IMR-90 (cell line): ENCODE measurements at regions not wholly inside any gene's neighbourhood (a gene's known extent, or its start where the extent isn't known, plus 50 kb on each side); places are given as distances from the start of the nearest gene placed in this dataset.

Experiments
- ATAC-seq: fragments of 200-7000 bp; cut with Tn5 transposase; 2 replicates; pipeline ENCODE4 v1.9.1; 2020; ENCODE audit warnings: low read depth, mild to moderate bottlenecking, moderate library complexity
- BruUV-seq: library from RNA; stranded (reverse); fragments of 400-500 nt; replicated peaks from 2 replicates; lab custom pipeline; 2021; lab: Mats Ljungman, UMichigan
- CTCF ChIA-PET: fragments of 300-600 bp; formaldehyde crosslinking; extraction: SDS; loops from one replicate; lab custom pipeline; 2021; ENCODE audit warnings: antibody characterized with exemption; lab: Yijun Ruan, JAX
- POLR2A ChIA-PET: fragments of 300-600 bp; sonication (Branson Sonifier 250); formaldehyde crosslinking; loops from one replicate; lab custom pipeline; 2022; ENCODE audit warnings: antibody characterized with exemption; ENCODE audit not compliant: unreplicated experiment; lab: Charles Lee
- DNase-seq: peaks from one replicate; pipeline ENCODE4 v3.0.0; 2013
- H2AFZ ChIP-seq: replicated peaks from 2 replicates; pipeline ENCODE3; 2013; ENCODE audit warnings: low read length, mild to moderate bottlenecking; ENCODE audit not compliant: poor library complexity
- H2AK5ac ChIP-seq: 2 replicates; pipeline ENCODE4 v1.6.1; 2013; ENCODE audit warnings: low read depth, low read length, inconsistent platforms
- H2AK9ac ChIP-seq: replicated peaks from 2 replicates; pipeline ENCODE3; 2013; ENCODE audit warnings: mild to moderate bottlenecking, low read depth, low read length, moderate library complexity; ENCODE audit not compliant: poor library complexity
- H2BK120ac ChIP-seq: 2 replicates; pipeline ENCODE4 v1.6.1; 2013; ENCODE audit warnings: low read depth, low read length, inconsistent platforms
- H2BK15ac ChIP-seq: 3 replicates; pipeline ENCODE4 v1.6.1; 2013; ENCODE audit warnings: low read depth, low read length, inconsistent platforms
- H2BK20ac ChIP-seq: 2 replicates; pipeline ENCODE4 v1.6.1; 2013; ENCODE audit warnings: low read depth, mild to moderate bottlenecking, inconsistent platforms, low read length, moderate library complexity
- H2BK5ac ChIP-seq: 2 replicates; pipeline ENCODE4 v1.6.1; 2013; ENCODE audit warnings: mild to moderate bottlenecking, low read depth, low read length, inconsistent platforms; ENCODE audit not compliant: poor library complexity, severe bottlenecking
- H3K14ac ChIP-seq: replicated peaks from 2 replicates; pipeline ENCODE4 v1.6.1; 2013; ENCODE audit warnings: low read depth, low read length, inconsistent platforms
- H3K18ac ChIP-seq: 2 replicates; pipeline ENCODE4 v1.6.1; 2013; ENCODE audit warnings: low read depth, low read length, control low read depth
- H3K23ac ChIP-seq: 2 replicates; pipeline ENCODE4 v1.6.1; 2013; ENCODE audit warnings: low read depth, low read length, inconsistent platforms
- H3K27ac ChIP-seq: 2 replicates; pipeline ENCODE4 v1.5.1; 2013; ENCODE audit warnings: mild to moderate bottlenecking, control low read depth, low read length; ENCODE audit not compliant: insufficient read depth
- H3K27me3 ChIP-seq: 2 replicates; pipeline ENCODE4 v1.6.1; 2013; ENCODE audit warnings: low read length; ENCODE audit not compliant: control insufficient read depth, insufficient read depth
- H3K36me3 ChIP-seq: 2 replicates; pipeline ENCODE4 v1.6.1; 2013; ENCODE audit warnings: low read length, mixed read lengths; ENCODE audit not compliant: control insufficient read depth, insufficient read depth
- H3K4ac ChIP-seq: 2 replicates; pipeline ENCODE4 v1.6.1; 2013; ENCODE audit warnings: low read depth, low read length, inconsistent platforms
- H3K4me1 ChIP-seq: 2 replicates; pipeline ENCODE4 v1.6.1; 2013; ENCODE audit warnings: low read length, mixed read lengths; ENCODE audit not compliant: control insufficient read depth, insufficient read depth
- H3K4me2 ChIP-seq: 2 replicates; pipeline ENCODE4 v1.6.1; 2013; ENCODE audit warnings: low read depth, mild to moderate bottlenecking, control low read depth, low read length, moderate library complexity
- H3K4me3 ChIP-seq: 2 replicates; pipeline ENCODE4 v1.5.1; 2013; ENCODE audit warnings: low read depth, mild to moderate bottlenecking, control low read depth, low read length, moderate library complexity; ENCODE audit not compliant: insufficient read depth
- H3K56ac ChIP-seq: 2 replicates; pipeline ENCODE4 v1.6.1; 2013; ENCODE audit warnings: low read length, inconsistent platforms; ENCODE audit not compliant: insufficient read depth; ENCODE audit errors: extremely low read depth
- H3K79me1 ChIP-seq, 2 experiments: 2 replicates each; pipeline ENCODE4 v1.6.1; 2013; ENCODE audit warnings: low read length in 2 of 2, inconsistent platforms in 1 of 2, low read depth in 1 of 2
- H3K9ac ChIP-seq: 2 replicates; pipeline ENCODE4 v1.6.1; 2013; ENCODE audit warnings: low read depth, low read length, control low read depth
- H3K9me1 ChIP-seq: 2 replicates; pipeline ENCODE4 v1.6.1; 2013; ENCODE audit warnings: low read length, inconsistent platforms; ENCODE audit not compliant: insufficient read depth
- H3K9me3 ChIP-seq: 2 replicates; pipeline ENCODE4 v1.6.1; 2013; ENCODE audit warnings: low read length; ENCODE audit not compliant: control insufficient read depth, insufficient read depth
- H4K20me1 ChIP-seq: 2 replicates; pipeline ENCODE4 v1.6.1; 2013; ENCODE audit warnings: low read length, inconsistent platforms; ENCODE audit not compliant: insufficient read depth
- H4K5ac ChIP-seq: 2 replicates; pipeline ENCODE4 v1.6.1; 2013; ENCODE audit warnings: mild to moderate bottlenecking, low read depth, low read length, control low read depth
- H4K8ac ChIP-seq, 2 experiments: 2 replicates each; pipeline ENCODE4 v1.6.1; 2013; ENCODE audit warnings: low read depth in 2 of 2, low read length in 2 of 2, control low read depth in 1 of 2, inconsistent platforms in 1 of 2
- H4K91ac ChIP-seq: 2 replicates; pipeline ENCODE4 v1.6.1; 2013; ENCODE audit warnings: low read depth, low read length, inconsistent platforms; ENCODE audit not compliant: insufficient read depth
- CEBPB ChIP-seq: IDR thresholded peaks from 2 replicates; pipeline ENCODE4 v1.6.1; 2012; ENCODE audit warnings: low read depth, low read length, improper control_type of control experiment
- CHD1 ChIP-seq: IDR thresholded peaks from 2 replicates; pipeline ENCODE4 v1.6.1; 2012; ENCODE audit warnings: low read depth, low read length, improper control_type of control experiment
- FOS ChIP-seq: fragments of 150-350 bp; IDR thresholded peaks from 2 replicates; pipeline ENCODE4 v1.6.1; 2016; ENCODE audit warnings: low read depth, low read length
- MAFK ChIP-seq: IDR thresholded peaks from 2 replicates; pipeline ENCODE4 v1.6.1; 2012; ENCODE audit warnings: low read depth, low read length, improper control_type of control experiment
- MAZ ChIP-seq: IDR thresholded peaks from 2 replicates; pipeline ENCODE4 v1.6.1; 2012; ENCODE audit warnings: low read depth, mild to moderate bottlenecking, low read length, improper control_type of control experiment, moderate library complexity, borderline replicate concordance
- MXI1 ChIP-seq: IDR thresholded peaks from 2 replicates; pipeline ENCODE4 v1.6.1; 2012; ENCODE audit warnings: low read depth, mild to moderate bottlenecking, low read length, moderate library complexity, borderline replicate concordance
- NFE2L2 ChIP-seq: fragments of 150-350 bp; IDR thresholded peaks from 2 replicates; pipeline ENCODE4 v1.6.1; 2016; ENCODE audit warnings: low read depth, mild to moderate bottlenecking, low read length
- POLR2A ChIP-seq: IDR thresholded peaks from 2 replicates; pipeline ENCODE4 v1.6.1; 2012; ENCODE audit warnings: mild to moderate bottlenecking, low read depth, low read length
- RAD21 ChIP-seq: IDR thresholded peaks from 2 replicates; pipeline ENCODE4 v1.6.1; 2012; ENCODE audit warnings: low read length, improper control_type of control experiment
- RCOR1 ChIP-seq: IDR thresholded peaks from 2 replicates; pipeline ENCODE4 v1.6.1; 2012; ENCODE audit warnings: mild to moderate bottlenecking, low read length, improper control_type of control experiment; ENCODE audit not compliant: insufficient replicate concordance
- RFX5 ChIP-seq: IDR thresholded peaks from 2 replicates; pipeline ENCODE4 v1.8.0; 2012; ENCODE audit warnings: low read depth, mild to moderate bottlenecking, low read length, moderate library complexity
- SMC3 ChIP-seq: fragments of 150-350 bp; IDR thresholded peaks from 2 replicates; pipeline ENCODE4 v1.6.1; 2016; ENCODE audit warnings: low read depth, mild to moderate bottlenecking, antibody characterized with exemption, low read length, moderate library complexity
- WGBS, 2 experiments: methylation state at CpG; one replicate each; pipeline versions ENCODE4 v1.1.5 to v1.1.7; 2013; ENCODE audit warnings: missing lambda C conversion rate in 2 of 2; ENCODE audit not compliant: insufficient read length in 1 of 2; ENCODE audit errors: extremely low coverage in 2 of 2; 5-methylcytosine and 5-hydroxymethylcytosine counted together
- dilution Hi-C: fragments of 300-500 bp; cut with HindIII; formaldehyde crosslinking; loops from one replicate; pipeline ENCODE4 v1.14.3; 2018; ENCODE audit warnings: low sequenced_read_pairs; ENCODE audit not compliant: unreplicated experiment
- in situ Hi-C: fragments of 300-500 bp; cut with MboI; formaldehyde crosslinking; loops from 3 replicates; pipeline ENCODE4 v1.14.3; 2019; ENCODE audit warnings: low sequenced_read_pairs, inconsistent platforms, mixed read lengths
- intact Hi-C: fragments of 100-400 bp; cut with micrococcal nuclease; formaldehyde crosslinking; loops from 2 replicates; pipeline ENCODE4 v1.10.0; 2022
- TF ChIP-seq, protein P1 (sequence below): fragments of 150-350 bp; IDR thresholded peaks from 2 replicates; pipeline ENCODE4 v1.6.1; 2017; ENCODE audit warnings: mild to moderate bottlenecking, antibody characterized with exemption, low read length, low read depth
- TF ChIP-seq, protein P2 (sequence below): conservative IDR thresholded peaks from 2 replicates; pipeline ENCODE4 v1.5.1; 2012; ENCODE audit warnings: mild to moderate bottlenecking, low read depth, low read length, improper control_type of control experiment
- TF ChIP-seq, protein P3 (sequence below): fragments of 150-350 bp; IDR thresholded peaks from 2 replicates; pipeline ENCODE4 v1.6.1; 2016; ENCODE audit warnings: low read depth, mild to moderate bottlenecking, low read length, moderate library complexity, borderline replicate concordance

DNA sequence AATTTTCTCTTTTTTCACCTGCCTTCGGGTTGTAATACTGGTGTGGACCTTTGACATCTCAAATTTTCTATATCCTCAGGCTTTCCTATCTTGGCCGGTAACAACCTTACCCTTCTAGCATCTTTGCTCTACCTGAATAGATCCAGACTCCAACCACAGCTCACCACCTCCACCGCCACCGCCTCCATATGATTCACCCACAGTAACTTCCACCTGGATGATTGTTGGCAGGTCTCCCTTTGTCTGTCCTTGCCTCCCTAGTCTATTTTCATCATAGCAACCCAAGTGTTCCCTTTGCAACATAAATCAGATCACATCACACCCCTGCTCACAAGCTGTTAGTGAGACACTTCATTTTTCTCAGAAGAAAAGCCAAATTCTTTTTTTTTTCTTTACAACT, 525.8 kb upstream of the POU3F2 start:
- TF ChIP-seq RFX5 (no peak), MAFK (no peak), MXI1 (no peak), RAD21 (no peak), SMC3 (no peak), FOS (no peak), MAZ (no peak), POLR2A (no peak), CHD1 (no peak), CEBPB (no peak), RCOR1 (no peak), NFE2L2 (no peak)
- TF ChIP-seq, protein P1, sequence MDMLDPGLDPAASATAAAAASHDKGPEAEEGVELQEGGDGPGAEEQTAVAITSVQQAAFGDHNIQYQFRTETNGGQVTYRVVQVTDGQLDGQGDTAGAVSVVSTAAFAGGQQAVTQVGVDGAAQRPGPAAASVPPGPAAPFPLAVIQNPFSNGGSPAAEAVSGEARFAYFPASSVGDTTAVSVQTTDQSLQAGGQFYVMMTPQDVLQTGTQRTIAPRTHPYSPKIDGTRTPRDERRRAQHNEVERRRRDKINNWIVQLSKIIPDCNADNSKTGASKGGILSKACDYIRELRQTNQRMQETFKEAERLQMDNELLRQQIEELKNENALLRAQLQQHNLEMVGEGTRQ = no peak
- TF ChIP-seq, protein P2, sequence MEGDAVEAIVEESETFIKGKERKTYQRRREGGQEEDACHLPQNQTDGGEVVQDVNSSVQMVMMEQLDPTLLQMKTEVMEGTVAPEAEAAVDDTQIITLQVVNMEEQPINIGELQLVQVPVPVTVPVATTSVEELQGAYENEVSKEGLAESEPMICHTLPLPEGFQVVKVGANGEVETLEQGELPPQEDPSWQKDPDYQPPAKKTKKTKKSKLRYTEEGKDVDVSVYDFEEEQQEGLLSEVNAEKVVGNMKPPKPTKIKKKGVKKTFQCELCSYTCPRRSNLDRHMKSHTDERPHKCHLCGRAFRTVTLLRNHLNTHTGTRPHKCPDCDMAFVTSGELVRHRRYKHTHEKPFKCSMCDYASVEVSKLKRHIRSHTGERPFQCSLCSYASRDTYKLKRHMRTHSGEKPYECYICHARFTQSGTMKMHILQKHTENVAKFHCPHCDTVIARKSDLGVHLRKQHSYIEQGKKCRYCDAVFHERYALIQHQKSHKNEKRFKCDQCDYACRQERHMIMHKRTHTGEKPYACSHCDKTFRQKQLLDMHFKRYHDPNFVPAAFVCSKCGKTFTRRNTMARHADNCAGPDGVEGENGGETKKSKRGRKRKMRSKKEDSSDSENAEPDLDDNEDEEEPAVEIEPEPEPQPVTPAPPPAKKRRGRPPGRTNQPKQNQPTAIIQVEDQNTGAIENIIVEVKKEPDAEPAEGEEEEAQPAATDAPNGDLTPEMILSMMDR = no peak
- TF ChIP-seq, protein P3, sequence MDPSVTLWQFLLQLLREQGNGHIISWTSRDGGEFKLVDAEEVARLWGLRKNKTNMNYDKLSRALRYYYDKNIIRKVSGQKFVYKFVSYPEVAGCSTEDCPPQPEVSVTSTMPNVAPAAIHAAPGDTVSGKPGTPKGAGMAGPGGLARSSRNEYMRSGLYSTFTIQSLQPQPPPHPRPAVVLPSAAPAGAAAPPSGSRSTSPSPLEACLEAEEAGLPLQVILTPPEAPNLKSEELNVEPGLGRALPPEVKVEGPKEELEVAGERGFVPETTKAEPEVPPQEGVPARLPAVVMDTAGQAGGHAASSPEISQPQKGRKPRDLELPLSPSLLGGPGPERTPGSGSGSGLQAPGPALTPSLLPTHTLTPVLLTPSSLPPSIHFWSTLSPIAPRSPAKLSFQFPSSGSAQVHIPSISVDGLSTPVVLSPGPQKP = no peak
- H3K18ac ChIP-seq = no peak overlapping the region
- H3K23ac ChIP-seq = no peak overlapping the region
- in situ Hi-C loops = no loop called here
- H3K14ac ChIP-seq = no peak overlapping the region
- H3K27me3 ChIP-seq = no peaks in the 10 kb centered on the region
- ChIA-PET POLR2A (no interaction called here), CTCF (no interaction called here)
- H2AFZ ChIP-seq = no peak overlapping the region
- no peak overlapping the region for H2BK20ac ChIP-seq
- peaks cover 5% of the 10 kb centered on the region for H3K9me3 ChIP-seq
- intact Hi-C loops = no loop called here
- dilution Hi-C loops = no loop called here
- H4K5ac ChIP-seq = no peak overlapping the region
- no peak overlapping the region for H2BK15ac ChIP-seq
- no peak overlapping the region for H3K56ac ChIP-seq
- no peak overlapping the region for H3K4me3 ChIP-seq
- no peak overlapping the region for H2BK120ac ChIP-seq
- WGBS, 2 experiments = no CpG with 5 or more reads among the region's 4 CpGs
- no peak overlapping the region for H2BK5ac ChIP-seq
- H3K27ac ChIP-seq = no peak overlapping the region
- no peaks in the 10 kb centered on the region for H3K36me3 ChIP-seq
- no peak overlapping the region for H3K4ac ChIP-seq
- ATAC-seq = no peak
- no peak overlapping the region for H2AK5ac ChIP-seq
- H3K4me2 ChIP-seq = no peak overlapping the region
- no peaks in the 10 kb centered on the region for H3K79me1 ChIP-seq
- no peak overlapping the region for H4K8ac ChIP-seq
- no peaks in the 10 kb centered on the region for H3K9me1 ChIP-seq
- H3K9ac ChIP-seq = no peak overlapping the region
- no peak overlapping the region for H4K91ac ChIP-seq
- no peak for DNase-seq
- H4K20me1 ChIP-seq = no peaks in the 10 kb centered on the region
- H2AK9ac ChIP-seq = no peak overlapping the region
- BruUV-seq = no TSS peak
- H3K4me1 ChIP-seq = no peaks in the 10 kb centered on the region
